LNCAP (cell line): ENCODE measurements at regions not wholly inside any gene's neighbourhood (a gene's known extent, or its start where the extent isn't known, plus 50 kb on each side); places are given as distances from the start of the nearest gene placed in this dataset.

Source experiments
- CTCF ChIP-seq: fragments of 450-650 bp; IDR thresholded peaks from 2 replicates; pipeline ENCODE4 v1.5.1; 2017; ENCODE audit warnings: mild to moderate bottlenecking

GRCh38 chr18:48475635-48476549, 62.9 kb upstream of the CTIF start:
- TF ChIP-seq CTCF, result peak; percentile 86

- no peak for TF ChIP-seq CTCF
Observed at GRCh38 chr18:48473816-48474215, 64.6 kb upstream of the ZBTB7C start.

- TF ChIP-seq CTCF, result no peak
Observed at GRCh38 chr18:48472610-48473009, 63.4 kb upstream of the ZBTB7C start.

GRCh38 chr18:48470484-48471180, 61.4 kb upstream of the ZBTB7C start:
- no peak for TF ChIP-seq CTCF

- TF ChIP-seq CTCF, result no peak
Observed at GRCh38 chr18:48468151-48468550, 59.0 kb upstream of the ZBTB7C start.

GRCh38 chr18:48467231-48467630, 58.0 kb upstream of the ZBTB7C start:
- no peak for TF ChIP-seq CTCF

- no peak for TF ChIP-seq CTCF
Observed at GRCh38 chr18:48462510-48462909, 53.3 kb upstream of the ZBTB7C start.
